MM.1S (cell line): ENCODE measurements at regions not wholly inside any gene's neighbourhood (a gene's known extent, or its start where the extent isn't known, plus 50 kb on each side); places are given as distances from the start of the nearest gene placed in this dataset.

ENCODE experiments used
- DNase-seq: peaks from one replicate; pipeline ENCODE4 v3.0.0-alpha.2; 2015
- H2AFZ ChIP-seq: fragments of 300-600 bp; sonication (generic); 2 replicates; pipeline ENCODE4 v1.6.0; 2016; ENCODE audit warnings: antibody characterized with exemption, low read length
- H3F3A ChIP-seq: fragments of 300-600 bp; sonication (generic); 2 replicates; pipeline ENCODE4 v1.6.1; 2016; ENCODE audit warnings: mild to moderate bottlenecking, antibody characterized with exemption, low read length, moderate library complexity, mixed read lengths; ENCODE audit not compliant: insufficient read depth
- H3K27ac ChIP-seq: fragments of 300-600 bp; sonication (generic); 2 replicates; pipeline ENCODE4 v1.5.1; 2016; ENCODE audit warnings: mild to moderate bottlenecking, low read length
- H3K27me3 ChIP-seq: fragments of 300-600 bp; sonication (generic); replicated peaks from 2 replicates; pipeline ENCODE4 v1.6.0; 2016; ENCODE audit warnings: low read length; ENCODE audit not compliant: insufficient read depth
- H3K36me3 ChIP-seq: fragments of 300-600 bp; sonication (generic); replicated peaks from 2 replicates; pipeline ENCODE4 v1.6.1; 2016; ENCODE audit warnings: mild to moderate bottlenecking, low read length, mixed read lengths; ENCODE audit not compliant: insufficient read depth
- H3K4me1 ChIP-seq: fragments of 300-600 bp; sonication (generic); 2 replicates; pipeline ENCODE4 v1.6.1; 2016; ENCODE audit warnings: low read length, mixed read lengths
- H3K4me2 ChIP-seq: fragments of 300-600 bp; sonication (generic); 2 replicates; pipeline ENCODE4 v1.6.0; 2016; ENCODE audit warnings: low read depth, low read length
- H3K4me3 ChIP-seq: fragments of 300-600 bp; sonication (generic); 2 replicates; pipeline ENCODE4 v1.5.1; 2016; ENCODE audit warnings: low read length, mixed read lengths
- H3K79me2 ChIP-seq: fragments of 300-600 bp; sonication (generic); 2 replicates; pipeline ENCODE4 v1.6.1; 2016; ENCODE audit warnings: mixed run types, low read length, mixed read lengths
- H3K9ac ChIP-seq: fragments of 300-600 bp; sonication (generic); 2 replicates; pipeline ENCODE4 v1.6.1; 2016; ENCODE audit warnings: low read length, mixed read lengths
- H3K9me2 ChIP-seq: fragments of 300-600 bp; sonication (generic); replicated peaks from 2 replicates; pipeline ENCODE4 v1.6.1; 2016; ENCODE audit warnings: mild to moderate bottlenecking, low read length, mixed read lengths; ENCODE audit not compliant: insufficient read depth
- H3K9me3 ChIP-seq: fragments of 300-600 bp; sonication (generic); replicated peaks from 2 replicates; pipeline ENCODE4 v1.6.1; 2016; ENCODE audit warnings: mild to moderate bottlenecking, low read length, mixed read lengths; ENCODE audit not compliant: insufficient read depth
- H4K20me1 ChIP-seq: fragments of 300-600 bp; sonication (generic); 2 replicates; pipeline ENCODE4 v1.6.1; 2016; ENCODE audit warnings: mild to moderate bottlenecking, low read length, moderate library complexity, mixed read lengths; ENCODE audit not compliant: insufficient read depth
- CTCF ChIP-seq: fragments of 300-600 bp; sonication (generic); IDR thresholded peaks from 2 replicates; pipeline ENCODE4 v1.5.1; 2016; ENCODE audit warnings: antibody characterized with exemption, low read length, mixed read lengths
- EZH2 ChIP-seq: fragments of 300-600 bp; sonication (generic); optimal IDR thresholded peaks from 2 replicates; pipeline ENCODE3; 2017; ENCODE audit warnings: low read depth, mild to moderate bottlenecking, antibody characterized with exemption, low read length, mixed read lengths
- EZH2phosphoT487 ChIP-seq: fragments of 300-600 bp; sonication (generic); IDR thresholded peaks from 2 replicates; pipeline ENCODE4 v1.6.1; 2018; ENCODE audit warnings: antibody characterized with exemption, low read length

- Histone ChIP-seq H3K4me2 (no peak overlapping the region), H3F3A (no peaks in the 10 kb centered on the region), H3K27me3 (no peaks in the 10 kb centered on the region), H3K9ac (no peak overlapping the region), H3K9me2 (no peaks in the 10 kb centered on the region), H3K36me3 (no peaks in the 10 kb centered on the region), H3K79me2 (no peaks in the 10 kb centered on the region), H3K4me3 (no peak overlapping the region), H4K20me1 (no peaks in the 10 kb centered on the region), H3K27ac (no peak overlapping the region), H2AFZ (no peak overlapping the region), H3K9me3 (no peaks in the 10 kb centered on the region), H3K4me1 (no peaks in the 10 kb centered on the region)
- TF ChIP-seq EZH2phosphoT487 (no peak), EZH2 (no peak), CTCF (no peak)
- DNase-seq, result no peak
Observed at GRCh38 chr4:144206711-144207110, 66.2 kb upstream of the GYPA start.

GRCh38 chr4:144208074-144208473 is 67.6 kb upstream of the GYPA start:
- H3K27me3 ChIP-seq, result no peaks in the 10 kb centered on the region
- no peak overlapping the region for H2AFZ ChIP-seq
- no peak for TF ChIP-seq CTCF
- TF ChIP-seq EZH2phosphoT487, result no peak
- no peak for TF ChIP-seq EZH2
- no peaks in the 10 kb centered on the region for H3K79me2 ChIP-seq
- no peak overlapping the region for H3K9ac ChIP-seq
- H3K9me2 ChIP-seq, result no peaks in the 10 kb centered on the region
- H3F3A ChIP-seq, result no peaks in the 10 kb centered on the region
- no peak overlapping the region for H3K27ac ChIP-seq
- no peaks in the 10 kb centered on the region for H3K4me1 ChIP-seq
- H4K20me1 ChIP-seq, result no peaks in the 10 kb centered on the region
- H3K4me3 ChIP-seq, result no peak overlapping the region
- H3K4me2 ChIP-seq, result no peak overlapping the region
- DNase-seq, result no peak
- H3K9me3 ChIP-seq, result no peaks in the 10 kb centered on the region
- no peaks in the 10 kb centered on the region for H3K36me3 ChIP-seq

- H3K27ac ChIP-seq, result no peak overlapping the region
- no peak for DNase-seq
- TF ChIP-seq EZH2phosphoT487 (no peak), EZH2 (no peak), CTCF (no peak)
- no peaks in the 10 kb centered on the region for H3K9me3 ChIP-seq
- no peak overlapping the region for H3K4me2 ChIP-seq
- no peaks in the 10 kb centered on the region for H4K20me1 ChIP-seq
- H3K4me3 ChIP-seq, result no peak overlapping the region
- no peak overlapping the region for H2AFZ ChIP-seq
- no peaks in the 10 kb centered on the region for H3K4me1 ChIP-seq
- no peaks in the 10 kb centered on the region for H3K79me2 ChIP-seq
- no peaks in the 10 kb centered on the region for H3K9me2 ChIP-seq
- H3K36me3 ChIP-seq, result no peaks in the 10 kb centered on the region
- H3K27me3 ChIP-seq, result no peaks in the 10 kb centered on the region
- no peaks in the 10 kb centered on the region for H3F3A ChIP-seq
- no peak overlapping the region for H3K9ac ChIP-seq
Observed at GRCh38 chr4:144209491-144209890, 69.0 kb upstream of the GYPA start.
